ENCODE measurements at regions not wholly inside any gene's neighbourhood (a gene's known extent, or its start where the extent isn't known, plus 50 kb on each side); places are given as distances from the start of the nearest gene placed in this dataset.
A peak's percentile ranks its signal among the peaks of the same experiment; 100 is the strongest.

- H3K4me1 ChIP-seq (ENCODE audit: control insufficient read depth, insufficient read depth, low read length), result no peaks in the 10 kb centered on the region
- H3K4me3 ChIP-seq (ENCODE audit: low read length in 2 of 2), result no peak overlapping the region
- H3K27me3 ChIP-seq (ENCODE audit: control insufficient read depth in 1 of 2, insufficient read depth in 2 of 2, low read length in 2 of 2), result no peaks in the 10 kb centered on the region
- H3K9ac ChIP-seq (ENCODE audit: low read length in 2 of 2), result no peak overlapping the region
- H3K36me3 ChIP-seq (ENCODE audit: control insufficient read depth in 2 of 2, insufficient read depth in 2 of 2, low read length in 2 of 2), result no peaks in the 10 kb centered on the region
- H3K27ac ChIP-seq (ENCODE audit: low read length), result no peak overlapping the region
- peaks cover 0 to 6% of the 10 kb centered on the region in 2 donors for H3K9me3 ChIP-seq (ENCODE audit: control insufficient read depth in 2 of 2, low read length in 2 of 2)
Measured at GRCh38 chr5:166947045-166947444, 1344.4 kb upstream of the WWC1 start.

GRCh38 chr5:166948679-166949078 is 1342.8 kb upstream of the WWC1 start:
- Histone ChIP-seq H3K27me3 (ENCODE audit: control insufficient read depth in 1 of 2, insufficient read depth in 2 of 2, low read length in 2 of 2) (no peaks in the 10 kb centered on the region), H3K27ac (ENCODE audit: low read length) (no peak overlapping the region), H3K4me1 (ENCODE audit: control insufficient read depth, insufficient read depth, low read length) (no peaks in the 10 kb centered on the region), H3K9ac (ENCODE audit: low read length in 2 of 2) (no peak overlapping the region), H3K4me3 (ENCODE audit: low read length in 2 of 2) (no peak overlapping the region), H3K9me3 (ENCODE audit: control insufficient read depth in 2 of 2, low read length in 2 of 2) (peaks cover 0 to 3% of the 10 kb centered on the region in 2 donors), H3K36me3 (ENCODE audit: control insufficient read depth in 2 of 2, insufficient read depth in 2 of 2, low read length in 2 of 2) (no peaks in the 10 kb centered on the region)

GRCh38 chr5:166952048-166952447 is 1339.4 kb upstream of the WWC1 start:
- Histone ChIP-seq H3K27ac (ENCODE audit: low read length) (no peak overlapping the region), H3K36me3 (ENCODE audit: control insufficient read depth in 2 of 2, insufficient read depth in 2 of 2, low read length in 2 of 2) (no peaks in the 10 kb centered on the region), H3K4me1 (ENCODE audit: control insufficient read depth, insufficient read depth, low read length) (no peaks in the 10 kb centered on the region), H3K9me3 (ENCODE audit: control insufficient read depth in 2 of 2, low read length in 2 of 2) (peaks cover 0 to under 1% of the 10 kb centered on the region in 2 donors), H3K27me3 (ENCODE audit: control insufficient read depth in 1 of 2, insufficient read depth in 2 of 2, low read length in 2 of 2) (no peaks in the 10 kb centered on the region), H3K9ac (ENCODE audit: low read length in 2 of 2) (no peak overlapping the region), H3K4me3 (ENCODE audit: low read length in 2 of 2) (no peak overlapping the region)

- Histone ChIP-seq H3K27ac (ENCODE audit: low read length) (no peak overlapping the region), H3K4me3 (ENCODE audit: low read length in 2 of 2) (no peak overlapping the region), H3K27me3 (ENCODE audit: control insufficient read depth in 1 of 2, insufficient read depth in 2 of 2, low read length in 2 of 2) (no peaks in the 10 kb centered on the region), H3K36me3 (ENCODE audit: control insufficient read depth in 2 of 2, insufficient read depth in 2 of 2, low read length in 2 of 2) (no peaks in the 10 kb centered on the region), H3K9ac (ENCODE audit: low read length in 2 of 2) (no peak overlapping the region), H3K9me3 (ENCODE audit: control insufficient read depth in 2 of 2, low read length in 2 of 2) (no peaks in the 10 kb centered on the region), H3K4me1 (ENCODE audit: control insufficient read depth, insufficient read depth, low read length) (no peaks in the 10 kb centered on the region)
Measured at GRCh38 chr5:166957782-166958181, 1333.7 kb upstream of the WWC1 start.

GRCh38 chr5:166959766-166960165 is 1331.7 kb upstream of the WWC1 start:
- Histone ChIP-seq H3K27ac (ENCODE audit: low read length) (no peak overlapping the region), H3K27me3 (ENCODE audit: control insufficient read depth in 1 of 2, insufficient read depth in 2 of 2, low read length in 2 of 2) (no peaks in the 10 kb centered on the region), H3K4me1 (ENCODE audit: control insufficient read depth, insufficient read depth, low read length) (no peaks in the 10 kb centered on the region), H3K9ac (ENCODE audit: low read length in 2 of 2) (no peak overlapping the region), H3K36me3 (ENCODE audit: control insufficient read depth in 2 of 2, insufficient read depth in 2 of 2, low read length in 2 of 2) (no peaks in the 10 kb centered on the region), H3K9me3 (ENCODE audit: control insufficient read depth in 2 of 2, low read length in 2 of 2) (no peaks in the 10 kb centered on the region), H3K4me3 (ENCODE audit: low read length in 2 of 2) (no peak overlapping the region)

GRCh38 chr5:166961028-166961427 is 1330.4 kb upstream of the WWC1 start:
- Histone ChIP-seq H3K9ac (ENCODE audit: low read length in 2 of 2) (no peak overlapping the region), H3K27me3 (ENCODE audit: control insufficient read depth in 1 of 2, insufficient read depth in 2 of 2, low read length in 2 of 2) (no peaks in the 10 kb centered on the region), H3K36me3 (ENCODE audit: control insufficient read depth in 2 of 2, insufficient read depth in 2 of 2, low read length in 2 of 2) (no peaks in the 10 kb centered on the region), H3K4me3 (ENCODE audit: low read length in 2 of 2) (no peak overlapping the region), H3K9me3 (ENCODE audit: control insufficient read depth in 2 of 2, low read length in 2 of 2) (no peaks in the 10 kb centered on the region), H3K4me1 (ENCODE audit: control insufficient read depth, insufficient read depth, low read length) (no peaks in the 10 kb centered on the region), H3K27ac (ENCODE audit: low read length) (no peak overlapping the region)

- Histone ChIP-seq H3K4me1 (ENCODE audit: control insufficient read depth, insufficient read depth, low read length) (no peaks in the 10 kb centered on the region), H3K27ac (ENCODE audit: low read length) (peak overlapping the region; percentile 8)
Measured at GRCh38 chr5:166961913-166962312, 1329.5 kb upstream of the WWC1 start.

GRCh38 chr5:166962461-166962860 is 1329.0 kb upstream of the WWC1 start:
- Histone ChIP-seq H3K9me3 (ENCODE audit: control insufficient read depth in 2 of 2, low read length in 2 of 2) (no peaks in the 10 kb centered on the region), H3K27ac (ENCODE audit: low read length) (peak overlapping the region; percentile 8), H3K27me3 (ENCODE audit: control insufficient read depth in 1 of 2, insufficient read depth in 2 of 2, low read length in 2 of 2) (no peaks in the 10 kb centered on the region), H3K4me1 (ENCODE audit: control insufficient read depth, insufficient read depth, low read length) (no peaks in the 10 kb centered on the region), H3K9ac (ENCODE audit: low read length in 2 of 2) (no peak overlapping the region), H3K36me3 (ENCODE audit: control insufficient read depth in 2 of 2, insufficient read depth in 2 of 2, low read length in 2 of 2) (no peaks in the 10 kb centered on the region), H3K4me3 (ENCODE audit: low read length in 2 of 2) (peak overlapping the region in 1 of 2 donors; percentile 23)

More at GRCh38 chr5:166961913-166962312, 1329.5 kb upstream of the WWC1 start:
- Histone ChIP-seq H3K27me3 (ENCODE audit: control insufficient read depth in 1 of 2, insufficient read depth in 2 of 2, low read length in 2 of 2) (no peaks in the 10 kb centered on the region), H3K9me3 (ENCODE audit: control insufficient read depth in 2 of 2, low read length in 2 of 2) (no peaks in the 10 kb centered on the region), H3K4me3 (ENCODE audit: low read length in 2 of 2) (no peak overlapping the region), H3K36me3 (ENCODE audit: control insufficient read depth in 2 of 2, insufficient read depth in 2 of 2, low read length in 2 of 2) (no peaks in the 10 kb centered on the region), H3K9ac (ENCODE audit: low read length in 2 of 2) (no peak overlapping the region)

GRCh38 chr5:166963596-166963995 is 1327.8 kb upstream of the WWC1 start:
- no peak overlapping the region for H3K4me3 ChIP-seq (ENCODE audit: low read length in 2 of 2)
- H3K36me3 ChIP-seq (ENCODE audit: control insufficient read depth in 2 of 2, insufficient read depth in 2 of 2, low read length in 2 of 2), result no peaks in the 10 kb centered on the region
- no peaks in the 10 kb centered on the region for H3K9me3 ChIP-seq (ENCODE audit: control insufficient read depth in 2 of 2, low read length in 2 of 2)
- no peaks in the 10 kb centered on the region for H3K4me1 ChIP-seq (ENCODE audit: control insufficient read depth, insufficient read depth, low read length)
- H3K27ac ChIP-seq (ENCODE audit: low read length), result no peak overlapping the region
- H3K9ac ChIP-seq (ENCODE audit: low read length in 2 of 2), result no peak overlapping the region
- H3K27me3 ChIP-seq (ENCODE audit: control insufficient read depth in 1 of 2, insufficient read depth in 2 of 2, low read length in 2 of 2), result no peaks in the 10 kb centered on the region

- Histone ChIP-seq H3K27ac (ENCODE audit: low read length) (peak overlapping the region; percentile 62), H3K27me3 (ENCODE audit: control insufficient read depth in 1 of 2, insufficient read depth in 2 of 2, low read length in 2 of 2) (no peaks in the 10 kb centered on the region), H3K36me3 (ENCODE audit: control insufficient read depth in 2 of 2, insufficient read depth in 2 of 2, low read length in 2 of 2) (no peaks in the 10 kb centered on the region), H3K9ac (ENCODE audit: low read length in 2 of 2) (peak overlapping the region in 1 of 2 donors; percentile 14), H3K4me1 (ENCODE audit: control insufficient read depth, insufficient read depth, low read length) (peaks cover 4% of the 10 kb centered on the region), H3K4me3 (ENCODE audit: low read length in 2 of 2) (peak overlapping the region; percentile 80), H3K9me3 (ENCODE audit: control insufficient read depth in 2 of 2, low read length in 2 of 2) (no peaks in the 10 kb centered on the region)
Measured at GRCh38 chr5:166977911-166978422, 1313.5 kb upstream of the WWC1 start.

- Histone ChIP-seq H3K27me3 (ENCODE audit: control insufficient read depth in 1 of 2, insufficient read depth in 2 of 2, low read length in 2 of 2) (no peaks in the 10 kb centered on the region), H3K27ac (ENCODE audit: low read length) (peak overlapping the region; percentile 62), H3K9me3 (ENCODE audit: control insufficient read depth in 2 of 2, low read length in 2 of 2) (no peaks in the 10 kb centered on the region), H3K4me3 (ENCODE audit: low read length in 2 of 2) (peak overlapping the region; percentile 80), H3K4me1 (ENCODE audit: control insufficient read depth, insufficient read depth, low read length) (peaks cover 4% of the 10 kb centered on the region), H3K9ac (ENCODE audit: low read length in 2 of 2) (peak overlapping the region; percentile 42 to 52), H3K36me3 (ENCODE audit: control insufficient read depth in 2 of 2, insufficient read depth in 2 of 2, low read length in 2 of 2) (no peaks in the 10 kb centered on the region)
Measured at GRCh38 chr5:166979307-166979895, 1312.0 kb upstream of the WWC1 start.

Measured in stomach smooth muscle (tissue), 2 donors.